Activated B cell treated with CpG ODN at 0.5 μM for 24 hours (primary cell): ENCODE measurements at regions not wholly inside any gene's neighbourhood (a gene's known extent, or its start where the extent isn't known, plus 50 kb on each side); places are given as distances from the start of the nearest gene placed in this dataset.

Experiments used
- ATAC-seq: fragments of 200-7000 bp; cut with Tn5 transposase; one replicate; pipeline ENCODE4 v1.10.0; 2021; ENCODE audit warnings: low read depth, mild to moderate bottlenecking, moderate library complexity
- CTCF ChIA-PET: fragments of 350-600 bp; sonication (Branson Sonifier 250); formaldehyde crosslinking; loops from one replicate; lab custom pipeline; 2021; ENCODE audit warnings: antibody characterized with exemption; lab: Charles Lee
- POLR2A ChIA-PET: fragments of 350-600 bp; sonication (Branson Sonifier 250); formaldehyde crosslinking; loops from one replicate; lab custom pipeline; 2021; ENCODE audit warnings: antibody characterized with exemption; lab: Charles Lee
- DNase-seq: peaks from one replicate; pipeline ENCODE4 v3.0.0; 2022
- H3K27ac Mint-ChIP-seq: one replicate; pipeline ENCODE4 v1.8.0; 2020; ENCODE audit warnings: mixed read lengths
- H3K27me3 Mint-ChIP-seq: one replicate; pipeline ENCODE4 v1.8.0; 2021; ENCODE audit warnings: mixed read lengths
- H3K36me3 Mint-ChIP-seq: one replicate; pipeline ENCODE4 v1.8.0; 2021; ENCODE audit warnings: low read depth, mixed read lengths
- H3K4me1 Mint-ChIP-seq: one replicate; pipeline ENCODE4 v1.8.0; 2021; ENCODE audit warnings: mixed read lengths
- H3K4me3 Mint-ChIP-seq: one replicate; pipeline ENCODE4 v1.8.0; 2020; ENCODE audit warnings: mild to moderate bottlenecking, mixed read lengths
- H3K9me3 Mint-ChIP-seq: one replicate; pipeline ENCODE4 v1.8.0; 2020; ENCODE audit warnings: mixed read lengths
- intact Hi-C: fragments of 100-400 bp; cut with micrococcal nuclease; formaldehyde crosslinking; loops from one replicate; pipeline ENCODE4 v1.15.1; 2024
- TF ChIP-seq, protein P1 (sequence below): fragments of 200-600 bp; IDR thresholded peaks from one replicate; pipeline ENCODE4 v1.8.0; 2022; ENCODE audit warnings: antibody characterized with exemption, mild to moderate bottlenecking

DNA sequence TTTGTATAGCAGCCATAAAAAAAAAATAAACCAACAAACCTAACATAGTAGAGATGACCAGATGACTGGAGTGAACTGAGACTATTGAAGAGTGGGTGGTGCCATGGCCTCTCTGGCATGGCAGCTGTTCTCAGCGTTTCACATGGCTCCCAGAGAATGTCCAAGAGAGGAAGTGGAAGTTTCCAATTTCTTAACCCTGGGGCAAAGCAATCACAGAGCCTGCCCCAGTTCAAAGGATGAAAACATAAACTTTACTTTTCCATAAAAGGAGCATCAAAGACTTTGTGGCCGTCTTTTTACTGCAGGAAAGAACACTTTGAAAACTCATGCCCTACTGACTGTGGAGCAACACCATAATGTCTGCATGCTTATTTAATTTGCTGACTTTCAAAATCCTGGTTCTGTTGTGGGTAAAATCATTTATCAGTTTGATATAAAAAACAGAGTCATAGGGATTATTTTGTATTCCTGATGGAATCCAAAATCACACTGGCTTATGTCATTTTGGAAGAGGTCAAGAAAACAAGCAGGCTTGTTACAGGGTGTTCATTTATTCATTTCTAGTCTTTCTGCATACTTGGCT lies 165.4 kb downstream of the SLC35B3 start:
- POLR2A ChIA-PET: no interaction called here
- no peak overlapping the region for H3K27ac Mint-ChIP-seq
- H3K27me3 Mint-ChIP-seq: peaks cover 4% of the 10 kb centered on the region
- H3K4me3 Mint-ChIP-seq: no peak overlapping the region
- TF ChIP-seq, protein P1, sequence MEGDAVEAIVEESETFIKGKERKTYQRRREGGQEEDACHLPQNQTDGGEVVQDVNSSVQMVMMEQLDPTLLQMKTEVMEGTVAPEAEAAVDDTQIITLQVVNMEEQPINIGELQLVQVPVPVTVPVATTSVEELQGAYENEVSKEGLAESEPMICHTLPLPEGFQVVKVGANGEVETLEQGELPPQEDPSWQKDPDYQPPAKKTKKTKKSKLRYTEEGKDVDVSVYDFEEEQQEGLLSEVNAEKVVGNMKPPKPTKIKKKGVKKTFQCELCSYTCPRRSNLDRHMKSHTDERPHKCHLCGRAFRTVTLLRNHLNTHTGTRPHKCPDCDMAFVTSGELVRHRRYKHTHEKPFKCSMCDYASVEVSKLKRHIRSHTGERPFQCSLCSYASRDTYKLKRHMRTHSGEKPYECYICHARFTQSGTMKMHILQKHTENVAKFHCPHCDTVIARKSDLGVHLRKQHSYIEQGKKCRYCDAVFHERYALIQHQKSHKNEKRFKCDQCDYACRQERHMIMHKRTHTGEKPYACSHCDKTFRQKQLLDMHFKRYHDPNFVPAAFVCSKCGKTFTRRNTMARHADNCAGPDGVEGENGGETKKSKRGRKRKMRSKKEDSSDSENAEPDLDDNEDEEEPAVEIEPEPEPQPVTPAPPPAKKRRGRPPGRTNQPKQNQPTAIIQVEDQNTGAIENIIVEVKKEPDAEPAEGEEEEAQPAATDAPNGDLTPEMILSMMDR: no peak
- H3K36me3 Mint-ChIP-seq: no peaks in the 10 kb centered on the region
- DNase-seq (no peak), ATAC-seq (no peak)
- intact Hi-C loops: no loop called here
- H3K9me3 Mint-ChIP-seq: no peaks in the 10 kb centered on the region
- CTCF ChIA-PET: no interaction called here
- peaks cover 4% of the 10 kb centered on the region for H3K4me1 Mint-ChIP-seq

- intact Hi-C loops: no loop called here
- TF ChIP-seq, protein P1: no peak
- Mint-ChIP-seq H3K36me3 (no peaks in the 10 kb centered on the region), H3K4me3 (no peak overlapping the region), H3K27me3 (peaks cover 4% of the 10 kb centered on the region), H3K27ac (no peak overlapping the region), H3K9me3 (no peaks in the 10 kb centered on the region), H3K4me1 (peaks cover 4% of the 10 kb centered on the region)
- ChIA-PET CTCF (no interaction called here), POLR2A (no interaction called here)
- ATAC-seq: no peak
- DNase-seq: no peak
Observed at GRCh38 chr6:8269094-8269493, 166.3 kb downstream of the SLC35B3 start.

DNA sequence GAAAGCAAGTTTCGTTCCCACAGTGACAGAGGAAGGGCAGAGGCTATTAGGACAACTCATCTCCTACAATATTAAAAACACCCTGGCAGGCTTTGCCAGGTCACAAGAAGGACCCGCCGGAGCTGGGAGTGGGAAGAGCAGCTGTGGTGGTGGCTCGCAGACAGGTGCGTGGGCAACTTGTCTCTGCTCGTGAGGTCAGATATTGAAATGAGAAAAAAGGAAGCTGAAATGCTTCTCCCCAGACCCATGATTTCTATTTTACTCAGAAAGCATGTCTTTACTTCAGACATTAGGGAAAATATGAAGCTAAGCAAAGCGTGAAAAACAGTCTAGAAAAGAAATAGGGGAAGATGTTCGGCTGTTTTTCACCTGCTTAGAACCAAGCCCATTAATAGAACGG lies 166.3 kb upstream of the EEF1E1 start:
- CTCF ChIA-PET: no interaction called here

DNA sequence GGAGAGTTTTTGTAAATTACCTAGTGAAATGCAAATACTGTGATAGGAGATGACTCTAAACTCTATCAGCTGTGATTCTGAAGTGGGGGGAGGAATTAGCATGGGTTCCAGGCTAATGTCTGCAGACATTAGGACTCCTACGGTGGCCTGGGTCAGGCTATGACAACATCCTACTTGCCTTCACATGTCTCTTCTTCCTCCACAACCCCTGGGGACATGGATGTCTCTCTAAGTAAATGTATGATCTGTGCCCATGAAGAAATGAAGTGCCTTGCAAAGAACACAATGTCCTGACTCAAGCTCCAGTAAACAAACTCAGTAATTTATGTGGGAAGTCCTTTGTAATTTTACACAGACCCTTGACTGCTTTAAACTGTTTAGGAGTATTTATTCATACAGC lies 165.8 kb upstream of the EEF1E1 start:
- DNase-seq (no peak), ATAC-seq (no peak)
- intact Hi-C loops: no loop called here
- no peak overlapping the region for H3K4me3 Mint-ChIP-seq
- CTCF ChIA-PET: no interaction called here
- peaks cover 4% of the 10 kb centered on the region for H3K4me1 Mint-ChIP-seq
- POLR2A ChIA-PET: no interaction called here
- no peaks in the 10 kb centered on the region for H3K36me3 Mint-ChIP-seq
- no peak overlapping the region for H3K27ac Mint-ChIP-seq
- peaks cover 4% of the 10 kb centered on the region for H3K27me3 Mint-ChIP-seq
- no peaks in the 10 kb centered on the region for H3K9me3 Mint-ChIP-seq
- TF ChIP-seq, protein P1: no peak

More for the DNA sequence above, 166.3 kb upstream of the EEF1E1 start:
- ATAC-seq (no peak), DNase-seq (no peak)
- TF ChIP-seq, protein P1: no peak
- H3K4me3 Mint-ChIP-seq: no peak overlapping the region
- no peaks in the 10 kb centered on the region for H3K36me3 Mint-ChIP-seq
- POLR2A ChIA-PET: no interaction called here
- intact Hi-C loops: no loop called here
- no peak overlapping the region for H3K27ac Mint-ChIP-seq
- H3K4me1 Mint-ChIP-seq: peaks cover 4% of the 10 kb centered on the region
- peaks cover 4% of the 10 kb centered on the region for H3K27me3 Mint-ChIP-seq
- no peaks in the 10 kb centered on the region for H3K9me3 Mint-ChIP-seq

GRCh38 chr6:8260610-8261009 lies 158.3 kb upstream of the EEF1E1 start:
- no peak for DNase-seq
- H3K36me3 Mint-ChIP-seq: no peaks in the 10 kb centered on the region
- no peaks in the 10 kb centered on the region for H3K4me1 Mint-ChIP-seq
- no peak overlapping the region for H3K4me3 Mint-ChIP-seq
- intact Hi-C loops: no loop called here
- H3K9me3 Mint-ChIP-seq: peaks cover 3% of the 10 kb centered on the region
- no peak overlapping the region for H3K27ac Mint-ChIP-seq
- no peaks in the 10 kb centered on the region for H3K27me3 Mint-ChIP-seq
- TF ChIP-seq, protein P1: no peak
- ATAC-seq: no peak
- ChIA-PET POLR2A (no interaction called here), CTCF (no interaction called here)
